HG02678 (cell line): ENCODE measurements at regions not wholly inside any gene's neighbourhood (a gene's known extent, or its start where the extent isn't known, plus 50 kb on each side); places are given as distances from the start of the nearest gene placed in this dataset.
"Not testable (repeated sequence)": the region's sequence is repeated elsewhere in the genome, so short reads cannot be mapped to it uniquely, and the experiment has no call there.

Source experiments
- ATAC-seq: cut with Tn5 transposase; IDR thresholded peaks from one replicate; pipeline ENCODE4 v1.9.1; 2021; ENCODE audit warnings: mild to moderate bottlenecking, moderate library complexity; ENCODE audit not compliant: unreplicated experiment

- ATAC-seq = no peak
These were observed 138.0 kb upstream of the HS3ST2 start for GRCh38 chr16:22675745-22676540.

DNA sequence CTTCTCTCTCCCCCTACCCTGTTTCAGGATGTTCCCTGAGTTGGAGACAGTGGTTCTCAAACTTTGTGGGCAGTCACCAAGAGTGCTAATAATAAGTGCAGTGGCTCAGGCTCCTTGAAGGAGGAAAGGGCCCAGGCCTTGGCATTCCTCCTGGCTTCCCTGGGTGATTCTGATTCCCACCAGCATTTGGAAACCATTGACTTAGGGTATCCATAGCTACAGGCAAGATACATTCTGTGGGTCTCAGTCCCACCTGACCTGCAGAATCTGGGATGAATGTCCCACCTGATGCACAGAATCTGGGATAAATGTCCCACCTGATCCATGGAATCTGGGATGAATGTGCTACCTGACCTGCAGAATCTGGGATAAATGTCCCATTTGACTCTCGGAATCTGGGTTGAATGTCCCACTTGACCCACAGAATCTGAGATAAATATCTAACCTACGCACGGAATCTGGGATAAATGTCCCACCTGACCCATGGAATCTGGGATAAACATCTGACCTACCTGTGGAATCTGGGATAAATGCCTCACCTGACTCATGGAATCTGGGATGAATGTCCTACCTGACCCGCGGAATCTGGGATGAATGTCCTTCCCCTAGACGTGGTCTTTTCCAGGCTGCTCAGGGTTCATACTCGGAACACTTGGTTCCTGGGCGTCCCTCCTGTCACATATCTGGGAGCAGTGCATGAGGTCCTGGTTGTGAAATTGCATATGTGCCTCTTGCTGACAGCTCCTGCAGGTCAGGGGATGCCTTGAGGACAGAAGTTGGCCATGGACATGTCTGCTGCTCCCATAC lies 136.7 kb upstream of the HS3ST2 start:
- no peak for ATAC-seq

DNA sequence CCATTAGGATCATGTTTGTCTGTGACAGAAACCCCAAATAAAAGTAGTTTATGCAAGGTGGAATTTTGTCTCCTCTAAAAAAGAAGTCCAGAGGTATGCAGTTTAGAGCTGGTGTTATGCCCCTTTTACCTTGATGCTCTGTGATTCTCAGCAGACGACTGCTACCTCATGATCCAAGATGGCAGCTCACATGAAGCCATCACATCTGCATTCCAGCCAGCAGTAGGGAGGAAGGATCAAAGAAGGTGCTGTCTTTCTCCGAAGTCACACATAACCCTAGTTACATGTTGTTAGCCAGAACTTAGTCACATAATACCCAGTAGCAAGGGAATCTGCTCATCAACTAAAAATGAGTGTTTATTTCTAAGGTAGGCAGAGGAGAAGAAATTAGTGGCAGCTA lies 135.7 kb upstream of the HS3ST2 start:
- no peak for ATAC-seq

- no peak for ATAC-seq
These were observed 132.2 kb upstream of the HS3ST2 start for GRCh38 chr16:22681554-22682291.

- no peak for ATAC-seq
These were observed 130.7 kb upstream of the HS3ST2 start for GRCh38 chr16:22683258-22683657.

GRCh38 chr16:22683730-22684573 lies 130.0 kb upstream of the HS3ST2 start:
- no peak for ATAC-seq

GRCh38 chr16:22684574-22685458 lies 129.1 kb upstream of the HS3ST2 start:
- no peak for ATAC-seq

GRCh38 chr16:22685459-22685830 lies 128.5 kb upstream of the HS3ST2 start:
- no peak for ATAC-seq

GRCh38 chr16:22687031-22687530 lies 126.9 kb upstream of the HS3ST2 start:
- no peak for ATAC-seq

DNA sequence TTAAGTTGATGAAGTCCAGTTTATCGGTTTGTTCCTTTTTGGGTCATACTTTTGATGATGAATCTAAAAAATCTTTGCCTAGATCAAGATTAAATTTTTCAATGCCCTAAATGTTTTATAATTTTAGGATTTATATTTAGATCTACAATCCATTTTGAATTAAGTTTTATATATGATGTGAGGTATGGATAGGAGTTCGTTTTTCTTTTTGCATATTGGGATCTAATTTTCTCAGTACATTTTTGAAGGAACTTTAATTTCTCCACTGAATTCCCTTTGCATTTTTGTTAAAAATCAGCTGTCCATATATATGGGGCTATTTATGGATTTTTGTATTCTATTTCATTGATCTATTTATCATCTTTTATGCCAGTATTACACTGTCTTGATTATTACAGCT lies 125.5 kb upstream of the HS3ST2 start:
- no peak for ATAC-seq

- ATAC-seq = no peak
These were observed 125.0 kb upstream of the HS3ST2 start for GRCh38 chr16:22688930-22689329.

DNA sequence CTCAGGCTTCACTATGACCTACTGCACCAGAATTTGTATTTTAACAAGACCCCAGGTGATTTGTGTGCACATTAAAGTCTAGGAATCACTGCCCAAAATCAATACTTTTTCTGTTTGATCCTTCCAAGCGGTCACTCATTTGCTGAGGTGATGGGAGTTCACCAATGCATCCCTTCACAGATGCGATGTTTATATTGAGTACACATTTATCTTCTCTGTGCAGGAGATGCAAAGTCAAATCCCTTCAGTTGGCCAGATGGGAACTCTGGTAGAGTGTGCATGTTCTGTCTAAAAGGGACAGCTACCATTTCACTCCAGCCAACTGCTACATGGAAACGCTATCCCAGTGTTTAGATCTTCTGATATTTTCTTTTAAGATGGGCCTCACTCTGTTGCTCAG lies 122.6 kb upstream of the HS3ST2 start:
- no peak for ATAC-seq

DNA sequence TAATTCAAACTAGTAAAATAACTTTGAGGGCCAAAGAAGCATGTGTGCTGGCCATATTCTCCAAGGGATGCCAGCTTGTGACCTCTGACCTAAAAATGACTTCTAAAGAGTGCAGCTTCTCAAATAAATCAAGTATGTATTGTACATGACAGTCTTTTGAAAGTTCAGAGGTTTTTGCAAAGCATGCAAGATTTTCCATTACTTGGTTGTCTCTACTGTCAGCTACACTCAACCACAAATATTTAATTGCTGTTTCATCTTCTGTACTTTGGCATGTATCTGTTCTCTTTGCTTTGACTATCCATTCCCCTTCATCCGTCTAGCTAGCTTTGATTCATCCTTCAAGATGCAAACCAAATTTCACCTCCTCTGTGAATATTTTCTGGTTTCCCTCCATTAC lies 121.9 kb upstream of the HS3ST2 start:
- ATAC-seq = no peak

- ATAC-seq = no peak
These were observed 120.9 kb upstream of the HS3ST2 start for GRCh38 chr16:22692916-22693637.

GRCh38 chr16:22693638-22694340 lies 120.2 kb upstream of the HS3ST2 start:
- ATAC-seq = no peak

- no peak for ATAC-seq
These were observed 119.0 kb upstream of the HS3ST2 start for GRCh38 chr16:22694887-22695382.

DNA sequence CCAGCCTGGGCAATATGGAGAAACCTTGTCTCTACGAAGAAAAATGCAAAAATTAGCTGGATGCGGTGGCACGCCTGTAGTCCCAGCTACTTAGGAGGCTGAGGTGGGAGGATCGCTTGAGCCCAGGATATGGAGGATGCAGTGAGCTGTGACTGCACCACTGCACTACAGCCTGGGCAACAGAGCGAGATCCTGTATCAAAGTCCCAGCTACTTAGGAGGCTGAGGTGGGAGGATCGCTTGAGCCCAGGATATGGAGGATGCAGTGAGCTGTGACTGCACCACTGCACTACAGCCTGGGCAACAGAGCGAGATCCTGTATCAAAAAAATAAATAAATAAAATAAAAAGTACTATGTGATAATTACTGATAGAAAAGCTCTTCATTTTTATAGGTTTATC lies 118.2 kb upstream of the HS3ST2 start:
- not testable (repeated sequence) for ATAC-seq

DNA sequence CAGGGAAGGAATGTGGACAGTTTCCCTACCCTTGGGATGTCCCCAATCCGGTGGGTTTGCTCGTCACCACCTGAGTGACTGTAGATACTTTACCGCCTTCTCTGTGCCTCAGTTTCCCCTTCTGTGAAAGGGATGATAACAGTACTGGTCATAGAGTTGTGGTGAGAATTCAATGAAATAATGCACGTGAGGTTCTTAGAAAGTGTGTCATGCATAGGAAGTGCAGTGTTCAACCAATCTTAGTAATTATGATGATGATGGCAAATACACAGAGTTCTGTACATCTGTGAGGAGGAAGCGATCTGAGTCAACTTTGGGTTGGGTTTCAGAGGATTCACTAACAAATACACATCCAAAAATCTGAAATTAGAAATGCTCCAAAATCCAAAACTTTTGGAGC lies 114.6 kb upstream of the HS3ST2 start:
- ATAC-seq = no peak
